HG03025 (cell line): ENCODE measurements at regions not wholly inside any gene's neighbourhood (a gene's known extent, or its start where the extent isn't known, plus 50 kb on each side); places are given as distances from the start of the nearest gene placed in this dataset.
A peak's percentile ranks its signal among the peaks of the same experiment; 100 is the strongest.
"Not testable (repeated sequence)": the region's sequence is repeated elsewhere in the genome, so short reads cannot be mapped to it uniquely, and the experiment has no call there.

ENCODE experiments used
- ATAC-seq: cut with Tn5 transposase; IDR thresholded peaks from one replicate; pipeline ENCODE4 v1.9.1; 2021; ENCODE audit warnings: mild to moderate bottlenecking, moderate library complexity; ENCODE audit not compliant: unreplicated experiment, low FRiP score

DNA sequence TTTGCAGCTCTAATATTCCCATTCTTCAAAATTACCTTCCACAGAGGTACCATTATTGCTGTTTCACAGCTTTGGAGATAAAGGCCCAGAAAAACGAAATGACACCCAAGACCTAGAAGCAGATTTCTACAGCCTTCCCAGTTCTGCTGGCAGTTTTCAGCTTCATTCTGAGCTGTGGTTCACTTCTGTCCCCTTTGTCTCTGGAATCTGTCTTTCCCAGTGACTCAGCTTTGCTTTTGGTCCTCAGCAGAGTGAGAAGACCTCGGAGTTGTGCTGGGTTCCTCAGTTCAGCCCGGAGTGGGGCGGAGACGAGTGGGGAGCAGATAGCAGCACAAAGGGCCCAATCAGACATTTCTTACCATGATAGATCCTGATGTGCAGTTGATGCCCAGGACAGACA lies 180.7 kb upstream of the CXCR4 start:
- no peak for ATAC-seq

DNA sequence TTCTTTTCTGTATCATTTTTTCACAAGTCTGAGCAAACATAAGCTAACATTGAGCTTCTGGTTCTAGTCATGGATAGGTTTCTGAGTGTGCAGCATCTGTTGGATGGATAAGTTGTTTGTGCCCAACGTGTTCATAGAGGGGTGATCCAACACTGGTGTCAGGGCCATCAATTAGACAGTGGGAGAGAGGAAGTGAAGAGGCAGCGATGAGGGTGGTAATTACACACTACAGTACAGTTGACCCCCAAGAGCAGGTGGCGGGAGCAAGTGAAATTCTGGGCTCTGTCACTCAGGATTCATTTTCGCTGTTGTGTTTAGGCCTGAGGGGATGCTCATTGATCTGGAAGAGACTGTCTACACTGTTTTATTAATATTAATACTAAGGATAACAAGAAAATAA lies 180.0 kb upstream of the CXCR4 start:
- no peak for ATAC-seq

DNA sequence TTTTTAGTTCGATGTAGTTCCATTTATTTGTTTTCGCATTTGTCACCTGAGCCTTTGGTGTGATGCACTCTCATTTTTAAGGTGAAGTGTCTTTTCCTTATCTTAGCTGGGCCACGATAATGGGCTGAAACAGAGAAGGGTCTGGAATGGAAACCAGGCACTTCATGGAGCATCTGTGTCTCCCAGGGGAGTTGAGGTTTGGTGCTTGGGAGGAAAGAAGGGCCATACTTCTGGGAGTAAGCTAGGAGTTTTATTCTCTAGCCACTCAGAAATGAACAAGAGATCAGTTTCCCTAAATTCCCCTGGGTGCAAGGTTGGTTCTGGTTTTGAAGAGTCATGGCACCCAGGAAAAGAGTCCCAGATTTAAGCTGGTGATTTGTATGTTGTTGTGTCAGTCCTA lies 179.4 kb upstream of the CXCR4 start:
- no peak for ATAC-seq

DNA sequence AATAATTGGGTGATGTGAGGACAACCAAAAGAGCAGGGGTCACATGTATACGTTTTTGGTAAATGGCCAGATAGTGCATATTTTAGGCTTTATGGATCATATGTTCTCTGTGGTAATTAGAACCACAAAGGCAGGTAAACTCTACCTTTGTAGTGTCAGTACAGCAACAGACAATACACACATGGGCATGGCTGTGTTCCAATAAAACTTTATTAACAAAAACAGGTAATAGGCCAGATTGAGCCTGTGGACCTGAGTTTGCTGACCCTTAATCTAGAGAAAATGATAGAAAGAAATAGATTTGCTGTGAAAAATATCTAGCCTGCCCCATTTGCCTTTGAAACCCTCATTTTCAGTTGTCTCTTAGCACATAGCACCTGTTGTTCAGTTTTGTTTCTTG lies 177.2 kb upstream of the CXCR4 start:
- no peak for ATAC-seq

DNA sequence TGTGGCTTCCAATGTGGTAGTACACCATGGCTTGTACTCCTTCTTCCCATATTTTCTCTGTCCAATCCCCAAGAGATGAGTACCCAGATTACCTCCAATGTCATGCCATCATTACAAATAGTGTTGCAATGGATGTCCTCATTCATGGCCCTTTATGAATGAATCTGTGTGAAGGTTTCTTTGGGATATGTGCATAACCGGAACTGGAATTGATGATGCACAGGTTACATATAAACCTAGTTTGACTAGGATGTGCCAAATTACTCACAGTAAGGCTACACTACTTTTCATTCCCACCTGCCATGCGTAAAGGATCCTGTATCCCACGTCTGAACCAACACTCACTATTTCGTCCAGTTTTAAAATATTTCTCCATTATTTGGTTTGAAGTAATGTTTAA lies 173.9 kb upstream of the CXCR4 start:
- ATAC-seq: no peak

DNA sequence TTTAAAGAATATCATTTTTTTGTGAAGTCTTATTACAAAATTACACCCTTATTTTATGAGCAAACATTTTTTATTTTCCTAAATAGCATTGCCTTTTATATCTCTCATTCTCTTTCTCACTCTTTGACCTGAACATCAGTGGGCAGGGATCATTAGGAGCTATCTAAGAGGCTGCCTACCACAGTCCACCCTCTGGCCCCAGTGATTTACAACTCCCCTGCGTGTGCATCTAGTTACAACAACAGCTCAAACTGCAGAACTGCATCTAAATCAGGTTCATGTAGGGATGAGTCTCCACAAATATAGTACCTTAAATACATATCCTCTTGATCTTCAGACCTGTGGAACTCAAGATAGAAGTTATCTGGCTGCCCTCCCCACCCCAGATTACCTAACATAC lies 172.4 kb upstream of the CXCR4 start:
- ATAC-seq: no peak

DNA sequence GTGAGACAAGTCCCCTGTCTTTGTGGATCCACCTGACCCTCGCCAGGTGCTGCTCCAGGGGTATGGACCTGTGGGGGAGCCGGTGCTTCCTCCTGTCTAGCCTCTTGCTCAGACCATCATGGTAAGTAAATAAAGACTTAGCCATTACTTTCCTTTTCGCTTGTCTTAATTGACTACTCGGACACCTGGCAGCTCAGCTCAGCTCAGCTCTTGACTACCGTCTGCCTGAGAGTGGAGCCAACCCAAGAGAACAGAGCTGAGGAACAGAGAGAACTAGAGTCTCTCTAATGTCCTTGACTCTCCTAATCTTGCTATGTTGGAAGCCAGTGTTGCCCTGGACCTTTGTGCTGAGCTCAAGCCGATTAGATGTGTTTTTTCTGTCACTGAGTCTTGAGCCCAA lies 170.3 kb upstream of the CXCR4 start:
- no peak for ATAC-seq

DNA sequence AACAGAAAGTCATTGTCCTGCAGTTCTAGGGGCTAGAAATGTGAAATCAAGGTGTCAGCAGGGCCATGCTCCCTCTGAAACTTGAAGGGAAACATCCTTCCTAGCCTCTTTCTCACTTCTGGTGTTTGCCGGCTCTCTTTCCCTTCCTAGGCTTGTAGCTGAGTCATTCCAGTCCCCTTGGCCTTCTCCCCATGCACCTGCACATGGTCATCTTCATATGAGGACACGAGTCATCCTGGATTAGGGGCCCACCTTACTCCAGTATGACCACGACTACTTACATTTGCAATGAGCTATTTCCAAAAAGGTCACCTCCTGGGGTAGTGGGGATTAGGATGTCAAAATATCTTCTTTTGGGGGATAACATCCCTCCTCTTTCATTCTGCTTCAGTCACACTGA lies 168.5 kb upstream of the CXCR4 start:
- no peak for ATAC-seq

DNA sequence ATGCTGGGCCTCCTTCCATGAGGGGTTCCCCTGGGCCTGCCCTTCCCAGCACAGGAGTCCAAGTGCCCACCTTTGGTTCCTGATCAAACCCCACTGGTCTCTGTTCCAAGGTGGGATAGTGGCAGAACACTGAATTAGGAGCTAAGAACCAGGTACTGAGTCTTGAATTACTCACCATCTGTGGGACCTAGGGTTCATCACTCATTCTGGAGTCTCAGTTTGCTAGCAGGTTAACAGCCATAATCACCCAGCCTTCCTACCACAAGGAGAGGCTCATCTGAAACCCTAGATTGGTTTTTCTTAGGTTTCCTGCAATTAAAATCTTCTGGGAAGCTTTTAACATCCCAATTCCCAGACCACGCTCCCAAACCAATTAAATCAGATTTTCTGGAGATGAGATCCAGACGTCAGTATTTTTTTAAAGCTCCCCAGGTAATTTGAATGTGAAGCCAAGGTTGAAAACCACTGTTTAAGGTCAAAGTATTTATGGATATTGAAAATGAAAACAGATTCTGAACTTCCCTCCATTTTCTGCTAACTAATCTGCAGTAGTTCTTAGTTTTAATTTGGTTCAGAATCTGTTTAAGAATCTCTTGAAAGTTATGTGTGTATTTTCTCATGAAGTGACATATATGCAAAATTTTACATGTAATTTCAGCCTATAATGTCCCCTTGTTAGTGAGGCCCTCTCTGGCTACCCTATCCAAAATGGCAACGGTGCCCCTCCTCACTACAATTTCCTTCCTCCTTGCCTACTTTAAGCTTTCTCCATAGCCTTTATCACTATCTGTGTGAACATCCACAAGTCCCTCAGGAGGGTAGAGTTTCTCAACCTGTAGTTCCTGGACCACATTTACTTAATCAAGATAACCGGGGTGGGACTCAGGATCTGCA lies 166.5 kb upstream of the CXCR4 start:
- ATAC-seq: no peak

DNA sequence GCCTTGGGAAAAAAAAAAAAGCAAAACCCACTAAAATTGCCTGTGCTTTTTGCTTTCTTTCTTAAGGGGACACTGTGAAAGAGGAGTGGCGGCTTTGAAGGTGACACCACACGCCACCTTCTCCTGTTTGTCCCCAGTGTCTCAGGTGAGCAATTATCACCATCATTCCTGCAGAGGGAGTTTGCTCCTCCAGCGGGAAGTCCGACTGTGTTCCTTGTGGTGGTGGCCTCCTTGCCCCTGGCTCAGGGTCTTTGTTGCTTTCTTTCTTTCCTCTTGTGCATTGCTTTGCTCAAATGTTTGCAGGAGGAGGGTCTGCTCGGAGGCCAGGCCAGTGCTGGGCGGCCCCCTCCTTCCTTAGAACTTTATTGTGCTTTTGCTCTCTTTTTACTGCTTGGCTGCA lies 164.3 kb upstream of the CXCR4 start:
- no peak for ATAC-seq

DNA sequence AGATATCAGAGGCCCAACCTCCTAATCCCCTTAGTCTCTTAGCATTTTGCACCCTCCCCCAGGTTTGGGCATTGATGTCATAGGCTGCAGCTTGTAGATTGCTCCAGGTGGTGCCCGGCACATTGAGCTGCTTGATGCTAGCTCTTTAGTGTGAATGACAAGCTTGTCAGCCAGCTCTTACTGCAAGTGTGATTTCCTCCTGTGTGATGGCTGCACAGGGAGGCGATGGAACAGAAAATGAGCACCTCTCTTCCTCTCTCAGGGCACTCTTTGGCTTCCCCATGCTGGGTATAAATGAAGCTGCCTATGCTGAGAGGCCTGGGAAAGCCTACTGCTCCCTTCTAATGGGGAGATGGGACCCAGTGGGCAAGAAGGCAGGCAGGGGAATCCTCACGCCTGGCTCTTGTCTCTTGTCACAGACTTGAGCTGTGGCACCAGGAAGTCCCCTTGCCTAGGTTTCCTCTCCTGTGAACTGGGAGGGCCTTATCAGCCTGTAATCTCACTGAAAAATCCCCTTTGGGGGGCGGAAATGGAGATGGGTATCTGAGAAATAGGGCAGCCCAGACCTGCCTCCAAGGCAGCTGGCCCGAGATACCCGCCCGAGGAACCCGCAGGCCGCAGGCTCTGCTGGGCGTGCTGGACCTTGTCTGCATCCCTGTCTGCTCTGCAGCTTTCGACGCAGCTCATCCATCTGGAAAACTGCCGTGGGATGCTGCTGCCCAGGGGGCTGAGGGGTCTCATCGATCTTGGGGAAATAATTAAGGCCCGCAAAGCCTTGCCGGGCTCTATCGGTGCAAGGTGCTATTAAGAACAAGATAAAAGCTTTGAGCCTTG lies 163.5 kb upstream of the CXCR4 start:
- no peak for ATAC-seq

DNA sequence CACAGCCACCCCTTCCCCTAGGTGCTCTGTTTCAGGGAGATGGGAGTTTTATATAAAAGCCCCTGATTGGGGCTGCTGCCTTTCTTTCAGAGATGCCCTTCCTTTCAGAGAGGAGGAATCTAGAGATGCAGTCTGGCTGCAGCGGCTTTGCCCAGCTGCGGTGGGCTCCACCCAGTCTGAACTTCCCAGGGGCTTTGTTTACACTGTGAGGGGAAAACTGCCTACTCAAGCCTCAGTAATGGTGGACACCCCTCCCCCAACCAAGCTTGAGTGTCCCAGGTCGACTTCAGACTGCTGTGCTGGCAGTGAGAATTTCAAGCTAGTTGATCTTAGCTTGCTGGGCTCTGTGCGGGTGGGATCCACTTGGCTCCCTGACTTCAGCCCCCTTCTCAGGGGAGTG lies 148.4 kb upstream of the CXCR4 start:
- not testable (repeated sequence) for ATAC-seq

DNA sequence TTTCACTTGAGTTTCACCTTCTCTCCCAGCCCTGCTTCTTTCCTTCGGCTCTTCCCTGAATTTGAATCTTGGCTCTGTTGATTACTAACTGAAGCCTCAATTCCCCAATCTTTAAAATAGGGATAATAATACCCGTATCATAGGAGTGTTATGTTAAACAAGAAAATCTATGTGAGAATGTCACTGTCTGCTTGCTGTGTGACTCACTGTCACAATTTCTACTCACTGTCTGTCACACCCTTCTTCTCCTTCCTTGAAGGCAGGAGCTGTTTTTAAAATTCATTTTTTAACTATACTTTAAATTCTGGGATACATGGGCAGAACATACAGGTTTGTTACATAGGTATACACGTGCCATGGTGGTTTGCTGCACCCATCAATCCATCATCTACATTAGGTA lies 141.6 kb upstream of the CXCR4 start:
- ATAC-seq: no peak

DNA sequence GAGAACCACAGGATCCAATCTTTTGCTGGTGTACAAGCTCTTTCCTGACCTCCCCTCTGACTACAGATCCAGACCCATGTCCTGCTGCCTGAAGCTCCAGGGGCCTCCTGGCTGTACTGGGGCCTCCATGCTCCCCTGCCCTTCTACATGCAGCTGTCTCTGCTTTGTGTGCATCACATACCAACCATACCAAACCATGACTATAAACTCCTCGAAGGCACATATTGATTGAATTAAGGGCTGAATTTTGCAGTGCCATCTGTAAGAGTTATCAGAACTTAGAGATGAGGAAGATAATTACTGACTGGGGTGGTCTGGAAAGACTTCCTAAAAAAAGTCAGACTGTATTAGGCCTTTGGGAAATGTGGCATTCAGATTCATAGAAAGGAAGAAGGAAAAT lies 139.9 kb upstream of the CXCR4 start:
- no peak for ATAC-seq

DNA sequence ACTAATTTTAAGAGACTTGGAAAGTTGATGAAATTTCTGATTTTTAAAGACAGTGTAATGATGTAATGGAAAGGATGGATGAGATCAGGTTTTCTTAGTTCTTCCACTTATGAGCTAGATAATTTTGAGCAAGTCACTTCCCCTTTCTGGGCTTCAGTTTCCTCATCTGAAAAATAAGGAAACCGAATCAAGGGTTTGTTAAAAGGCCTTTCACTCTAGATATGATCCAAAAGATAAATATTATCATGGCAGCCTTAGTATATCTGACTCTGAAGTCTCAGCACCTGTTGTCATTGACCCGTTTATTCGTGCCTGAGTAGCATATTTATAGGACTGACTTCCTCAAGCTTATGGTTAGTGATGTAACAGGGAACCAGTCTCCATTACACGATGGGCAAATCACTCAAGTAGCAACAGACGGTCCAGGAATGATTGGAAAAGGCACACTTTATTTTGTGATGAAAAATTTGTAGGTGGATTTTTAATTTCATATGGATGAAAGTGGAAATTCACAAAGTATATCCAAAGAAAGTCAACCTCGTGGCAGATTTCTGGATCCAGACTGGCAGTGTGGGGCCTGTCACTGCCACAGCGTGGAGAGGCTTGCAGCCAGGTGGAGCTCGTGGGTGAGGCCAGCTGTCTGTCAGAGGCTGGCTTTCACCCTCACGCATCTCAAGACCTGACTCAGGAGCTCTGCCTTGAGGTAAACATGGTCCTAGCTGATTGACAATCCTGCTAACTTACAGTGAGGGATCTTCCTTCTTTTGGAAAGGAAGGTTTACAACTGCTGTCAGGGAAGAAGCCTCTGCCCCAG lies 137.9 kb upstream of the CXCR4 start:
- ATAC-seq: peak; percentile 50

DNA sequence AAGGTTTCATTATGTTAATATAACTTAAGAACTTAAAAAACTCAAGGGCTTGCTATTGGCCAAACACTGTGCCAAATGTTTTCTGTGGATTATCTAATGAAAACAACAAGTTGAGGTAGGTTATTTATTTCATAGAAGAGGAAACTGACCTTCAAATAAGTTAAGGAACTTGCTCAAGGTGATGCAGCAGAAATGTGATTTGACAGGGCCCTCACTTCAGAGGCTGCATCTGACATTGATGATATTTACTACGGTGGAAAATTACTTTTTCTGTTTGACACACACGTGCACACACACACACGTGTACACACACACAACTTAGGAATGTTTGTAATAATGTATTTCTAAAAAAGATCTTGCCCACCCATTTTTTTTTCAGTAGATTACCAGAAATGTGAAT lies 137.2 kb upstream of the CXCR4 start:
- no peak for ATAC-seq

DNA sequence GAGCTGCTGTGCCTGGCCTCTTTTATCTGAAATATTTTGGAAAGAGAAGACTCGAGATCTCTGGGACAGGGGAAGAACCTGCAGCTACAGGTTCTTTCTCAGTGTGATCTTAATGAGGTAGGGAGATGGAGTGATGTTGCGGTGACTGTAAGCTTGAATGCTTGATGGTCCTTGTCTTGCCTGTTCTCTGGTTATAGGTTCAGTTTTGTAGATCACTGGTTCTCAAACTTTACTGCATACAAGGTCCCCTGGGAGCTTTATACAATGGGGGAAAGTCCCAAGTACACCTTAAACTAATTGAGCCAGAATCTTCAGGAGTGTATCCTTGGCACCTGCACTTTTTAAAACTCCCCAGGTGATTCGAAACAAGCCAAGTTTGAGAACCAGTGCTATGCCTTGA lies 136.7 kb upstream of the CXCR4 start:
- no peak for ATAC-seq

DNA sequence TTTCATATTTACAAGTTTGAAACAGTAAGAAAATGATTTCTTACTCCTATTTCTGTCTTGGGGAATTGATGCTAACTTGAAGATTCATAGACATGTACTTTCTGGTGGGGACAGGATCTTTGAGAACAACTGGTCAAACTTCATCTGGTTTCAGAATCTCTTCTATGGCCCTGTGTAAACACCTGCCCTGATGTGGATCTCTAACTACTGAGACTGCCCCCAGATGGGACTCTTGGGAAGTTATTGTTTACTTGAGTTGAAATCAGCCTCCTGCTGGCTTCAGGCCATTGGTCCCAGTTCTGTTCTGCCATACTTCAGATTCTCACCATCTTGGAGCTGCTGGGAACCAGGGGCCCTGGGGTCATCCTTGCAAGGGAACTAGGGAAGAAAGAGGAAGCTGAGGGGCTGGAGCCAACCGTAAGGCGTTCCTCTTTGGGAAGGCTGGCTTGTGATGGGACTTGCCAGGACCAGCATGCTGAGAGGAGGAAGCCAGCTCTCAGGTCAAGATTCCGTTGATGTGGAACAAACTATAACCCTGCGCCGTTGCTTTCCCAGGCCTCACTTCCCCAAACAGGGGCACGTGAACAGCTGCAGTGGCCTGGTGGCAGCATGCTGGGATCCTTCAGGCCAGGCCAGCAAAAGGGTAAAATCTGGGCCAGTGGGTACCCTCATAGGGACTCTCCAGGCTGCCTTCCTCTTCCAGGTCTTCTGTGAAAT lies 135.5 kb upstream of the CXCR4 start:
- ATAC-seq: no peak

DNA sequence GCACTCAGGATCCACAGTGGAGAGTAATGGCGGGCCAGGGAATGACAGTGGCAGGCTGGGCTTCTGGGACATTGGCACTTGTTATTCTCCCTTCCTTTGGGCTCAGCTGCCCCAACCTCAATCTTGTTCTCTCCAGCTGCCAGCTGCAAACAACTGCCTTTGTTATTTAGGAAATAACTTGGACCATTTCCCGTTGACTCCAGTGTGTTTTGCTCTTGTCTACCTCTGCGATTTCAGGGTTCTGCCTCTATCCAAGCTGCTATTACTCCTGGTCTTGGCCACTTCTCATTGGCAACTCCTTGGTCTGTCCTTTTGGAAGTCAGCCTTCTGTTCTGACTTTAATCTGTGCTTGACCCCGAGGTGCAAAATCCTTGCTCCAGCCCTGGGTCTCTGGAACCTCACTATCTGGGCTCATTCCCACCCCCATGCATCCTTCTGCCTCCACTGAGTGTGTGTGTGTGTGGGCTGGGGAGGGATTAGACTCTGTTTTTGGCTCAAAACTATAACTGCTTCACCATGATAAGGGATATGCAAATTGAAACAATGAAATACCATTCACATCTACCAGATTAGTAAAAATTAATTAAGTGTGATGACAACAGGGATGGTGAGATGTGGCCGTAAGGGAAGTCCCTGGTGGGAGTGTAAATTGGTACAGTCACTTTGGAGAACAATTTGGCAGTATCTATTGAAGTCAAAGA lies 134.1 kb upstream of the CXCR4 start:
- no peak for ATAC-seq
